Rectal smooth muscle tissue (tissue), 1 donor: ENCODE measurements at regions not wholly inside any gene's neighbourhood (a gene's known extent, or its start where the extent isn't known, plus 50 kb on each side); places are given as distances from the start of the nearest gene placed in this dataset.

Experiments used
- H3K27ac ChIP-seq: one replicate; pipeline ENCODE4 v1.7.0; 2013; ENCODE audit warnings: low read depth, low read length, inconsistent platforms
- H3K27me3 ChIP-seq: one replicate; pipeline ENCODE4 v1.7.0; 2013; ENCODE audit warnings: low read length; ENCODE audit not compliant: control insufficient read depth, insufficient read depth
- H3K36me3 ChIP-seq: one replicate; pipeline ENCODE4 v1.7.0; 2013; ENCODE audit warnings: low read length; ENCODE audit not compliant: control insufficient read depth, insufficient read depth
- H3K4me1 ChIP-seq: one replicate; pipeline ENCODE4 v1.7.0; 2013; ENCODE audit warnings: low read length; ENCODE audit not compliant: control insufficient read depth, insufficient read depth
- H3K4me3 ChIP-seq: one replicate; pipeline ENCODE4 v1.7.0; 2013; ENCODE audit warnings: low read length
- H3K9ac ChIP-seq: one replicate; pipeline ENCODE4 v1.7.0; 2013; ENCODE audit warnings: low read length

DNA sequence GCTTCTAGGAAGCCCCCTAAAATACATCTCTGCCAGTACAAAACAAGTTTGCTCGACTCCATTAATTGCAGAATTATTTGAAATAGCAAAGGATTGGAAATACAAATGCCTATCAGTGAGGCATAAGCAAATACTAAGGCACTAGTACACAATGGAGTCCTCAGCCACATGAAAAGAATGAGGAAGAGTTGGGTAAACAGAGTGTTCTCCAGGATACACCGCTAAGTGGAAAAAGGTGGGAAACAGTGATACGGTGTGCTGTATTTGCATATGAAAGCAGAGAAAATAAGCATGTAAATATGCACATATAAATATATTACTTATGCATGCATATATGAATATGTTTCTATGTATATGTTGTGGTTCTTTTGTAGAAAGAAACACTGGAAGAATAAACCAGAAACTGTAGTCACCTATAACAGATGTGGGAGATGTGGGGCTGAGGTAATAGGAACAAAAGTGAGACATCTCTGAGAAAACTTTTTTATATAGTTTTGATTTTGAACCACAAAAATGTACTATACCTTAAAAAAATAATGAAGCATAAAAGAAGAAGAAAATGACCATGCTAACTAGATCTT, 143.4 kb upstream of the MYLIP start:
- H3K27ac ChIP-seq = no peak overlapping the region
- no peaks in the 10 kb centered on the region for H3K27me3 ChIP-seq
- H3K9ac ChIP-seq = no peak overlapping the region
- no peaks in the 10 kb centered on the region for H3K36me3 ChIP-seq
- H3K4me1 ChIP-seq = no peaks in the 10 kb centered on the region
- H3K4me3 ChIP-seq = no peak overlapping the region

DNA sequence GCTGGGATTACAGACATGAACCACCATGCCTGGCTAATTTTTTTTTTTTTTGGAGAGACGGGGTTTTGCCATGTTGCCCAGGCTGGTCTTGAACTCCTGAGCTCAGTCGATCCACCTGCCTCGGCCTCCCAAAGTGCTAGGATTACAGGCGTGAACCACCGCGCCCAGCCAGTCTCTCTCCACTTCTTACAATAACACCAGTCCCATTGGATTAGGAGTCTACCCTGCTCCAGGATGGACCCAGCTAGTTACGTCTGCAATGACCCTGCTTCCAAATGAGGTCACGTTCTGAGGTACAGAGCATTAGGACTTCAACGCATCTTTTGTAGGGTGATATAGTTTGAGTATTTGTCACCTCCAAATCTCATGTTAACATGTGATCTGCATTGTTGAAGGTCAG, 146.9 kb upstream of the MYLIP start:
- Histone ChIP-seq H3K27ac (no peak overlapping the region), H3K4me3 (no peak overlapping the region), H3K36me3 (no peaks in the 10 kb centered on the region), H3K9ac (no peak overlapping the region), H3K4me1 (no peaks in the 10 kb centered on the region), H3K27me3 (no peaks in the 10 kb centered on the region)

DNA sequence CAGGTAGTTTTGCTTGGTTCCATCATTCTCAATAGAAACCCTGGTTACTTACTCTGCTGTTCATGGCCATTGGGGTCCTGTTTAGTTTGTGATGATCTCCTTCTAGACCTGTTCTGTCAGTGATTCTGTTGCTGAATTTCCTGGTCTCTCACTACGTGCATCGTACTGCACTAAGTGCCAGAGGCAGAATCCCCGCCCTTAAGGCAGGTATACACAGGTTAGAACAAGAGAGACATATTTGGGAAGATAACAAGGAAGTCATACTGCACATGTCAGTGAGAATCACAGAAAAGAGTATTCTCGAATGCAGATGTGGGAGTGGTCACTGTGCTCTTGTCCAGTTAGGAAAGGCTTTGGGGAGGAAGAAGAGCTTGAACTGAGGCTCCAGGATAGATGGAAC, 148.1 kb upstream of the MYLIP start:
- Histone ChIP-seq H3K4me1 (no peaks in the 10 kb centered on the region), H3K36me3 (no peaks in the 10 kb centered on the region), H3K27me3 (no peaks in the 10 kb centered on the region), H3K9ac (no peak overlapping the region), H3K27ac (no peak overlapping the region), H3K4me3 (no peak overlapping the region)

DNA sequence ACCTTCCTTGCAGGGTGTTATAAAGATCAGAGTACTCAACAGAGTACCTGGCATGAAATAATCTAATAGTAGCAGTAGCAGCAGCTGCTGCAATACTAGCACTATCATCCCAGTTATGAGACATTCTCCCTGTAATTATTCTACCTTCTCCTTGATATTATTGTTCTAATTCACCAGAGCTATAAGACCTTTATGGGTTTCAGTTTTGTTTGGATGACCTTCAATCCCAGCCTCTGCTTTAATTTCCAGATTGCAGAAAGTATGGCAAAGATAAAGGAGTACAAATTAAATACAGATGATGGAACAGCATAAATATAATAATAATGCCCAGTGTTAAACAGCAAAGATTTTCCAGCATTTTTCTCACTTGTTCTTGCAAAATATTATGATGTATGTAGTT, 150.5 kb upstream of the MYLIP start:
- Histone ChIP-seq H3K36me3 (no peaks in the 10 kb centered on the region), H3K4me3 (no peak overlapping the region), H3K27me3 (no peaks in the 10 kb centered on the region), H3K4me1 (no peaks in the 10 kb centered on the region), H3K9ac (no peak overlapping the region), H3K27ac (no peak overlapping the region)

DNA sequence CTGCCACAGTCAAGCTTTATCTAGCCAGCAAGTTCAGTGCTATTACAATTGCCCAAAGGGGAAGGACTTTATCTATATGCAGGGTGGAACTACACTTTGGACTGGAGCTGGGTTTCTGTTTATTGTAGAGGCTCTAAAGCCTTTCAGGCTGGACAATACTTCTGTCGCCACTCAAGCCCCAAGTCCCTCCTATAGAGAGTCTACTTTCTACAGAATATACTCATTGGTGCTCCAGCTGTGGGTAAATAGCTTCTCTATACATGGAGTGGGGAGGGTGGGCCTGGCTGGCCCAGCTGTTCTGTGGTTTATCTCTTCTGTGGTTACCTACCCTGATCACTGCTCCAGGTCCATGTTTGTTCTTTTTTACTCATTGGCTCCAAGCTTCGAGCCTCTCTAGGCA, 151.8 kb upstream of the MYLIP start:
- Histone ChIP-seq H3K4me1 (no peaks in the 10 kb centered on the region), H3K4me3 (no peak overlapping the region), H3K9ac (no peak overlapping the region), H3K36me3 (no peaks in the 10 kb centered on the region), H3K27ac (no peak overlapping the region), H3K27me3 (no peaks in the 10 kb centered on the region)

DNA sequence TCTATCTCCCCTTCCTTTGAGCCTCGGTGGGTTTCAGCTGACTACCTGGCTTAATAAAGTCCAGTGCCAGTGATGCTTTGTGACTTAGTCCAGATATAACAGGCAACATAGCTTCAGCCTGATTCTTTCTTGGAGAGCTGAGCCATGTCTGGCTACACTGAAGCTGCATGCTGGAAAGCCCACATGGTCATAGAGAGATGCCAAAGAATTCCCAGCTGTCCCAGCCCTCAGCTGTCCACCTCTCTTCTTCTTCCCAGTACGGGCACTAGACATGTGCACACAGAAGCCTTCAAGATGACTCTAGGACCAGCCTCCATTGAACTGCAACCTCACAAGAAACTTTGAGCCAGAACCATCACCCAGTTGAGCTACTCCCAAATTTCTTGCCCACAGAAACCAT, 154.1 kb upstream of the MYLIP start:
- Histone ChIP-seq H3K27me3 (no peaks in the 10 kb centered on the region), H3K9ac (no peak overlapping the region), H3K36me3 (no peaks in the 10 kb centered on the region), H3K4me3 (no peak overlapping the region), H3K4me1 (no peaks in the 10 kb centered on the region), H3K27ac (no peak overlapping the region)

DNA sequence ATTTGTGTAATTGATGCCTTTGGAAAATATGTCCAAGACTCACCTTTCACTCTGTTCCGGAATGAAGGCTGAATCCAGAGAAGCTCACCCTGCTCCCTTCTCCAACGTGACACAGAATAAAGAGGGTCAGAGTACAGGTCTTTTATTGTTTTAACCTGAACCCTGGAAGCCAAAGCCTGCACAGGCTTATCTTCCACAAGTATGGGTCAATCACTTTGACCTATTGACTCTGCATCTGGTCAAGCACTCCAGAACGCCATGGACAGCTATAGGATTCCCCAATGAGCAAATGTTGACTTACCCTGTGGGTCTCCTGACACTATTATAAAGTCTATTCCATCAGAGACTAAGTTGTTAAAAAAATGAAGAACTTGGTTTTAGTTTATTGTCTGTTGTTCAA, 158.4 kb upstream of the MYLIP start:
- Histone ChIP-seq H3K4me3 (no peak overlapping the region), H3K36me3 (no peaks in the 10 kb centered on the region), H3K27me3 (no peaks in the 10 kb centered on the region), H3K4me1 (no peaks in the 10 kb centered on the region), H3K27ac (no peak overlapping the region), H3K9ac (no peak overlapping the region)

DNA sequence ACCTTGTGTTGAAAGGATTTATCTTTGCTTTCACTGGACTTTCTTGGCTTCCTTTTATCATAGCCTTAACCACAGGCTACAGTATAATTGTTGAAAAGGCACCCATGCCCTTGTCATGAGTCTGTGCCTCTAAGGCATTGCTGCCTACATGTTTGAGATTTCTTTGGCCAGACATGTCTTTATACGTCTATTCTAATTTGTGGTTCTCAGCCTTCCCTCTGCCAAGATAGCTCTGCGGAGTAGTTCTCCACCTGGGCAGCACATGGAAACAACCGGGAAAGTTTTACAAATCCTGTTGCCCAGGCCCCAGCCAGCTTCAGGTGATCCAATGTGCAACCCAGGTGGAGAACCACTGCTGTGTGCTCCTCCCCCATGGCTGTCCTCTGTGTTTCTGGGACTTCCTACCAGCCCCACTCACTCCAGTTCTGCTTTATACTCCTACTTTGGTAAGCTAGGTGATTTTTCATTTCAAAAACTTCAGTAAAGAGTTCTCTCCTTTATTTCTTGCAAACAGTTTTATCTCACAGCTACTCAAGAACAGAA, 159.6 kb upstream of the MYLIP start:
- Histone ChIP-seq H3K9ac (no peak overlapping the region), H3K27me3 (no peaks in the 10 kb centered on the region), H3K36me3 (no peaks in the 10 kb centered on the region), H3K4me1 (no peaks in the 10 kb centered on the region), H3K4me3 (no peak overlapping the region), H3K27ac (no peak overlapping the region)

DNA sequence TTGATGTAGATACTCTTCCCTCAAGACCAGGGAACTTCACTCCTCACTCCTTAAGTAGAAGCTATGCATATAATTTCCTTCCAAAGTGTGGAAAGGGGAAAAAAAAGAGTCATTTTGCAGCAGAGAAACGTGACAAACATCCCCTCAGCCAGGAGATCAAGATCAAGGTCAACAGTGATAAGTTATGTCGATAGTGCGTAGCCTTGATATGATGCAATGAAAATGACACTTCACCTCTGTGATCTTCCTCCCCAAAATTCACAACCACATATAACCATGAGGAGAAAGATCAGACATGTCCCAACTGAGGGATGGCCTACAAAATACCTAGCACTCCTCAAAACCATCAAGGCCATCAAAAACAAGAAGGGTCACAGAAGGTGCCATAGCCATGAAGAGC, 160.4 kb upstream of the MYLIP start:
- Histone ChIP-seq H3K36me3 (no peaks in the 10 kb centered on the region), H3K9ac (no peak overlapping the region), H3K27me3 (no peaks in the 10 kb centered on the region), H3K4me1 (no peaks in the 10 kb centered on the region), H3K27ac (no peak overlapping the region), H3K4me3 (no peak overlapping the region)

DNA sequence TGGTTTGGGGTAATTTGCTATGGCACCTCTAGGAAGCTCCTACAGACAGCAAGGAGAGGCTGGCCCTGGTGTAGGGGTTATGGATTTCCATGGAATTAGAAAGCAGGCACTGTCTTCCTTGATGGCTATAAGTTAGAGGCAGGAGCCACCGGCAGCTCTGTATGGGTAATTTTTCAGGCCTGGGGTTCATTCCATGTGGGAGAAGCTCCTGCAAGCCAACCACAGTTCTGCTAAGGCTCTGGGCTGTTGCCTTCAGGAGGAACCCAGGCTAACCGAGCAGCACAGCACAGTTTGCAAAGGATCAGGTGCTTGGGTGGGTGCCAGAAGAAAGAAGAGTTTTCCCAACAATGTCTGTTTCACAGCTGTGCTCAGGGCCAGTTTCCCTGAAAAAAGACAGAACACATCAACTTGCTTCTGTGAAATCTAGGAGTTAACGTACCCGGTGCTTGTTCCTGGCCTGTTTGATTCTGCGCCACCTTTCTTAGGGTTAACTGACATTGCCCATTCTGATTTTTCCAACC, 162.8 kb upstream of the MYLIP start:
- H3K36me3 ChIP-seq = no peaks in the 10 kb centered on the region
- H3K4me3 ChIP-seq = no peak overlapping the region
- H3K4me1 ChIP-seq = no peaks in the 10 kb centered on the region
- no peaks in the 10 kb centered on the region for H3K27me3 ChIP-seq
- no peak overlapping the region for H3K27ac ChIP-seq
- no peak overlapping the region for H3K9ac ChIP-seq

DNA sequence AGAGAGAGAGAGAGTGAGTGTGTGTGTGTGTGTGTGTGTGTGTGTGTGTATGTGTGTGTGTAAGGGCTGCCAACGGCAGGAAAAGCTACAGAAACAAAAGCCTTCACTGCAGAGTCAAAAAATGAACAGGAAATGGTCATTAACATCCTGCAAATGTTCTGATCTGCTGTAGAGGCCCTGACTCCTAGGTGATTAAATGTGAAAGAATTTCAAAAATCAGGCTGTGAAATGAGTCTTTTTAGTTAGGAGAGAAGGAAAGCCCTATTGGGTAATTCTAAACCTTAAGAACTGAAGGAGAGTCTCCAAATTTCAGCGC, 166.5 kb upstream of the MYLIP start:
- Histone ChIP-seq H3K36me3 (no peaks in the 10 kb centered on the region), H3K27ac (no peak overlapping the region), H3K4me1 (no peaks in the 10 kb centered on the region), H3K27me3 (no peaks in the 10 kb centered on the region), H3K4me3 (no peak overlapping the region), H3K9ac (no peak overlapping the region)

DNA sequence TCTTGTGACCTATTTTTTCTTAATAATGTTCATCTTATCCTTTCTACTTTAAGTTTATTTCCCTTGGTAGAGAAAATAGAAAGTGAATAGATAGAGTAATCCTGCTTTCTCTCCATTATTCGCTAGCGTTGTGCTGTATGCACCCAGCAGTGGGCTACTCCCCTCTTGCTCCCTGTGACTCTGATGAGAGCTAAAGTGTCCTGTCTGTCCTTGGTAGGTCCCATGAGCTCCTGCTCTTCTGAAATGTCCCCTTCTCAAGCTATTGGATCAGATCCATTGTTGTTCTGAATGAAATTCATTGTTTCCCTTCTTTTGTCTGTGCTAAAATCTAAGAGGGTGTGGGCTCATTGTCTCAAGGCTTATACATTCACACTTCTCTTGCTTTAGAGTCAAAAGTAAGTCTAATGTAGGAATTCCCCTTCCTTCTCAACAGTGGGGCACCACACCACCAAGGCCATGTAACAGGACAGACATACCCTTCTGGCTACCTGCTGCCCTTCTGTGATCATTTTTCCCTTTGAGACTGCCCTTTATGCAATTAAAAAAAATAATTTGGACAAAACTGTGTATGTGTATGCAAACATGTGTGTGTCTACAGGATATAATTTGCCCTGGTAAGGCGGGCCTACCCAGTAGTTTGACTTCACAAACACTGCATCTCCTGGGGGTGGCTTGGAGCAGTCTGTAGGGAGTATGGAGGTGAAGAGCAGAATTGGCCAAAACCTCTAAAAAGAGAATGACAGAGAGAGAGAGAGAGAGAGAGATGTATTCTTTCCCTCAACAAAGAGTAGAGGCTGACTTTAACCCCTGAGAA, 167.0 kb upstream of the MYLIP start:
- Histone ChIP-seq H3K36me3 (no peaks in the 10 kb centered on the region), H3K27me3 (no peaks in the 10 kb centered on the region)

More for the DNA sequence above, 167.0 kb upstream of the MYLIP start:
- no peak overlapping the region for H3K27ac ChIP-seq
- H3K4me1 ChIP-seq = no peaks in the 10 kb centered on the region
- no peak overlapping the region for H3K9ac ChIP-seq
- no peak overlapping the region for H3K4me3 ChIP-seq
